WTC11 (cell line): ENCODE measurements at regions not wholly inside any gene's neighbourhood (a gene's known extent, or its start where the extent isn't known, plus 50 kb on each side); places are given as distances from the start of the nearest gene placed in this dataset.

Experiments used
- AFF4 ChIP-seq: sonication (generic); formaldehyde crosslinking; IDR thresholded peaks from 2 replicates; pipeline ENCODE4 v1.8.1; 2023; ENCODE audit warnings: mild to moderate bottlenecking, missing genetic modification reagents, borderline replicate concordance
- ARID4B ChIP-seq: sonication (generic); formaldehyde crosslinking; IDR thresholded peaks from 2 replicates; pipeline ENCODE4 v1.8.0; 2023; ENCODE audit warnings: missing genetic modification reagents, mild to moderate bottlenecking, borderline replicate concordance
- ATF1 ChIP-seq: sonication (generic); formaldehyde crosslinking; IDR thresholded peaks from 2 replicates; pipeline ENCODE4 v1.8.1; 2023; ENCODE audit warnings: mild to moderate bottlenecking, moderate library complexity, missing genetic modification reagents
- CTCF ChIP-seq: fragments of 200-600 bp; IDR thresholded peaks from 2 replicates; pipeline ENCODE4 v1.8.0; 2022; ENCODE audit warnings: antibody characterized with exemption
- JUN ChIP-seq: sonication (generic); formaldehyde crosslinking; IDR thresholded peaks from 2 replicates; pipeline ENCODE4 v1.8.0; 2023; ENCODE audit warnings: mild to moderate bottlenecking, missing genetic modification reagents
- MAX ChIP-seq: sonication (generic); formaldehyde crosslinking; IDR thresholded peaks from 2 replicates; pipeline ENCODE4 v1.8.0; 2022; ENCODE audit warnings: mild to moderate bottlenecking, missing genetic modification reagents
- NR3C1 ChIP-seq: sonication (generic); formaldehyde crosslinking; conservative IDR thresholded peaks from 2 replicates; pipeline ENCODE4 v1.8.1; 2023; ENCODE audit warnings: low read depth, mild to moderate bottlenecking, missing genetic modification reagents
- SMAD4 ChIP-seq: sonication (generic); formaldehyde crosslinking; IDR thresholded peaks from 2 replicates; pipeline ENCODE4 v1.8.0; 2022; ENCODE audit warnings: mild to moderate bottlenecking, missing genetic modification reagents
- ZNF232 ChIP-seq: sonication (generic); formaldehyde crosslinking; IDR thresholded peaks from 2 replicates; pipeline ENCODE4 v1.8.0; 2022; ENCODE audit warnings: mild to moderate bottlenecking, missing genetic modification reagents
- TF ChIP-seq, protein P1 (sequence below): sonication (generic); formaldehyde crosslinking; IDR thresholded peaks from 2 replicates; pipeline ENCODE4 v1.8.1; 2023; ENCODE audit warnings: mild to moderate bottlenecking, missing genetic modification reagents, moderate library complexity

DNA sequence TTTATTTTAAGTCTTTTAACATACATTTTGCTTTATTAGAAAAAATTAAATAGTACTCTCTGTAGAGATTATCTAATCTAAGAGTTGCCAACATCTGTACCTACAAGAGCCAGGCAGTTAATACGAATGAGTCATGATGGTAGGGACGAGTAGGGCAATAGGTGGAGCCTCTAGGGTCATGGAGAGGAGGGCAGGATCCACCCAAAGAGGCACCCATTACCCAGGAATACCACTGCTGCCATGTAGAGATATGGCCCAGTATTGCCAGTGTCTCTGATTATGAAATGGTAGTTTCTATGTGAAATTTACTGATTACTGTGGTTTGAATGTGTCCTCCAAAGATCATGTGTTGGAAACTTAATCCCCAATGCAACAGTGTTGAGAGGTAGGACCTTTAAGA lies 170.4 kb downstream of the PIK3R1 start:
- TF ChIP-seq JUN (CRISPR knock-in tag) (no peak), ZNF232 (CRISPR knock-in tag) (no peak), CTCF (no peak), SMAD4 (no peak), MAX (no peak), NR3C1 (CRISPR knock-in tag) (no peak), ATF1 (CRISPR knock-in tag) (no peak), ARID4B (CRISPR knock-in tag) (no peak), AFF4 (CRISPR knock-in tag) (no peak)
- TF ChIP-seq, protein P1, sequence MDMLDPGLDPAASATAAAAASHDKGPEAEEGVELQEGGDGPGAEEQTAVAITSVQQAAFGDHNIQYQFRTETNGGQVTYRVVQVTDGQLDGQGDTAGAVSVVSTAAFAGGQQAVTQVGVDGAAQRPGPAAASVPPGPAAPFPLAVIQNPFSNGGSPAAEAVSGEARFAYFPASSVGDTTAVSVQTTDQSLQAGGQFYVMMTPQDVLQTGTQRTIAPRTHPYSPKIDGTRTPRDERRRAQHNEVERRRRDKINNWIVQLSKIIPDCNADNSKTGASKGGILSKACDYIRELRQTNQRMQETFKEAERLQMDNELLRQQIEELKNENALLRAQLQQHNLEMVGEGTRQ (CRISPR knock-in tag): no peak
